ENCODE measurements at regions not wholly inside any gene's neighbourhood (a gene's known extent, or its start where the extent isn't known, plus 50 kb on each side); places are given as distances from the start of the nearest gene placed in this dataset.

DNA sequence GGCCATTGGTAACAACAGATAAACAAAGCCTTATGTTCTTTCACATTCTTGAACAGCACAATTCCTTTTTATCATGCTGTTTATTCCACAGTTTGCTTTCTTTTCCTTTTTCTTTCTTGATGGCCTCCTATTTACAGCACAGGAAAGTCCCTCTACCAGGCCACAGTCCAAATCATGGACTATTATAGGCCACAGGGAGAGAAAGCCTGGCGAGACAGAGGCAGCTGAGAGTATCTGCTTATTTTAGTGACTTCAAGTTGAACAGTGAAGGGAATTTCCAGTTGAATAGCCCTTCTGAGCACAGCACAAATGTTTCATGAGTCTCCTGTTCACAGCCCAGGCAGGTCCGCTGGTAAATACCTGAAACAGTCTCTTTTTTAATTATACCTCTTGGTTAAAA is 263.7 kb upstream of the ARID1B start:
- H3K9me3 ChIP-seq, result no peaks in the 10 kb centered on the region
- peaks cover 0 to 12% (median 5%) of the 10 kb centered on the region in 4 donors for H3K4me1 ChIP-seq
- intact Hi-C loops (cut with DNase I), result no loop called here

GRCh38 chr6:156511570-156511969 is 265.6 kb upstream of the ARID1B start:
- Histone ChIP-seq H3K27ac (no peak overlapping the region), H3K27me3 (no peaks in the 10 kb centered on the region), H3K4me3 (no peak overlapping the region), H3K4me1 (peaks cover 0 to 12% (median 5%) of the 10 kb centered on the region in 4 donors), H3K9me3 (no peaks in the 10 kb centered on the region), H3K36me3 (no peaks in the 10 kb centered on the region)
- DNase-seq, result no peak
- intact Hi-C loops (cut with DNase I), result no loop called here
- ATAC-seq, result no peak
- TF ChIP-seq POLR2A (IDR thresholded peaks at IDR 0.05) (no peak), CTCF (IDR thresholded peaks at IDR 0.05) (no peak)

More for the DNA sequence above, 263.7 kb upstream of the ARID1B start:
- H3K36me3 ChIP-seq, result no peaks in the 10 kb centered on the region
- H3K4me3 ChIP-seq, result no peak overlapping the region
- no peak for ATAC-seq
- no peak overlapping the region for H3K27ac ChIP-seq
- DNase-seq, result no peak
- TF ChIP-seq POLR2A (IDR thresholded peaks at IDR 0.05), result no peak
- TF ChIP-seq CTCF (IDR thresholded peaks at IDR 0.05), result no peak
- no peaks in the 10 kb centered on the region for H3K27me3 ChIP-seq
- WGBS (ENCODE audit: insufficient coverage, low coverage, low lambda C conversion rate, missing lambda C conversion rate), result 67% methylated on average over 2 of the region's 2 CpGs

DNA sequence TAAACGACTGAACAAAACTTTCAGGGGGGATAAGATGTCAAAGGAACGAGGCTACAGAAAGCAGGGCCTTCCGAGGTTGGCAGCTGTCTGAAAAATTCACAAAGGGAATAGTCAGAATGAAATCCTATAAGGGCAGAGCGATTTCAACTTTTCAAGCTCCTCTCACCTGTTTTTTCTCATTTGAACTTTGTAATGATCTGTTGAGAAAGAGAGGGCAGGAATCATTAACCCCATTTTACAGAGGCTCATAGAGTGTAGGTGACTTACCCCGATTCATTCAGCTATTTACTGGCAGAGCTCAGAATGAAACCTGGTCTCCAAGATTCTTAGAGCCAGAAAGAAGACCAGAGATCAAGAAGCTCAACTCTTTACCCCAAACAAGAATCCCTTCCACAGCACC is 266.1 kb upstream of the ARID1B start:
- intact Hi-C loops (cut with DNase I), result no loop called here

DNA sequence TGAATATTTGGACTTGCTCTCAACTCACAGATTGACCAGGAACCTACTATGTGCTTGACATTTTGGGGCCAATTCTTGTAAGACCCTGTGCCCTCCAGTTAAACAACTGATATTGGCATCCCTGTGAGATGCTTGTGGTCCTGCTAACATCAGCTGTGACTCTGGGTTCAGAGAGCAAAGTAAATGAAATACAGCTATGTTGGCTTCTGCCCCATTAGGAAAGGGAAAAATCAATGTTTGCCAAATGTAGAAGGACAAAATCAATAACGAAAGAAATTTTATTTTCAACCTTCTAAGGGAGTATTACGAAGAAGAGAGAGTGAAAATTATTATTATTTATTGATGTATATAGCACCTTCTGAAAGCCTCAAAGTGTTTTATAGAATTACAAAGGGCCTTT is 266.9 kb upstream of the ARID1B start:
- ATAC-seq (peak; percentile 58 to 78 (median 73)), DNase-seq (no peak)
- peaks cover 0 to 12% (median 5%) of the 10 kb centered on the region in 4 donors for H3K4me1 ChIP-seq
- TF ChIP-seq POLR2A (IDR thresholded peaks at IDR 0.05), result no peak
- TF ChIP-seq CTCF (IDR thresholded peaks at IDR 0.05), result no peak
- H3K36me3 ChIP-seq, result no peaks in the 10 kb centered on the region
- H3K4me3 ChIP-seq, result peak overlapping the region in 1 of 3 donors; percentile 14
- H3K9me3 ChIP-seq, result no peaks in the 10 kb centered on the region
- H3K27ac ChIP-seq, result no peak overlapping the region
- H3K27me3 ChIP-seq, result no peaks in the 10 kb centered on the region
- intact Hi-C loops (cut with DNase I), result no loop called here
- 28% methylated on average over 2 of the region's 2 CpGs for WGBS (ENCODE audit: insufficient coverage, low coverage, low lambda C conversion rate, missing lambda C conversion rate)

More for the DNA sequence above, 266.1 kb upstream of the ARID1B start:
- TF ChIP-seq POLR2A (IDR thresholded peaks at IDR 0.05) (no peak), CTCF (IDR thresholded peaks at IDR 0.05) (no peak)
- Histone ChIP-seq H3K27ac (no peak overlapping the region), H3K27me3 (no peaks in the 10 kb centered on the region), H3K9me3 (no peaks in the 10 kb centered on the region), H3K4me3 (no peak overlapping the region), H3K36me3 (no peaks in the 10 kb centered on the region), H3K4me1 (peaks cover 0 to 12% (median 5%) of the 10 kb centered on the region in 4 donors)
- ATAC-seq (peak; percentile 75 to 87 (median 86)), DNase-seq (no peak)
- 22% methylated on average over 5 of the region's 5 CpGs for WGBS (ENCODE audit: insufficient coverage, low coverage, low lambda C conversion rate, missing lambda C conversion rate)

DNA sequence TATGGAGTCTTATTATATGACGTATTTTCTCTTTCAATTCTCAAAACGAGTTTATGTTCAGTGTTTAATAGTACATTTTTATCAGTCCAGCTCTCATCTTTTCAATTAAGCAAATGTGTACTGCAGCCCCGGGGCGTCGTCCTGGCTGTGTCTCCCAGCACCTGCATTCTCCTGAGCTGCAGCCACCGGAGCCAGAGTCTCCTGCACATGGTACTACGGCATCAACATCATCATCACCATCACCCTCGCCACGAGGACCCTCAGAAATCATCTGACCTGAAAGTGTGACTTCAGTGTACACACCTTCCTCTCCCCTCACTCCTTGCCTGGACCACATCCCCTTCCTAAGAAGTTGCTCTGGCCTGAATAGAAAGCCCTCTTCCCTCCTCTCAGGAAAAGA is 267.7 kb upstream of the ARID1B start:
- Histone ChIP-seq H3K27me3 (no peaks in the 10 kb centered on the region), H3K9me3 (no peaks in the 10 kb centered on the region), H3K27ac (no peak overlapping the region), H3K4me1 (peaks cover 0 to 12% (median 5%) of the 10 kb centered on the region in 4 donors), H3K36me3 (no peaks in the 10 kb centered on the region), H3K4me3 (no peak overlapping the region)
- WGBS (ENCODE audit: insufficient coverage, low coverage, low lambda C conversion rate, missing lambda C conversion rate), result 86% methylated on average over 8 of the region's 9 CpGs
- intact Hi-C loops (cut with DNase I), result no loop called here
- no peak for ATAC-seq
- no peak for DNase-seq
- TF ChIP-seq CTCF (IDR thresholded peaks at IDR 0.05), result no peak
- TF ChIP-seq POLR2A (IDR thresholded peaks at IDR 0.05), result no peak
